Peyer's patch (tissue), 4 donors: ENCODE measurements at regions not wholly inside any gene's neighbourhood (a gene's known extent, or its start where the extent isn't known, plus 50 kb on each side); places are given as distances from the start of the nearest gene placed in this dataset.

Source experiments
- DNase-seq, 3 donors: peaks; one replicate each; pipeline ENCODE4 v3.0.0-alpha.2; 2017 to 2019
- H3K27ac ChIP-seq, 4 donors: fragments of 200-600 bp; sonication (generic); one replicate each; pipeline ENCODE4 v1.5.1; 2016 to 2019
- H3K27me3 ChIP-seq, 2 donors: fragments of 200-600 bp; sonication (generic); one replicate each; pipeline ENCODE4 v1.5.1; 2019
- H3K36me3 ChIP-seq, 3 donors: fragments of 200-600 bp; sonication (generic); one replicate each; pipeline ENCODE4 v1.5.1; 2016 to 2019
- H3K4me1 ChIP-seq, 4 donors: fragments of 200-600 bp; sonication (generic); one replicate each; pipeline ENCODE4 v1.5.1; 2016 to 2019
- H3K4me3 ChIP-seq, 4 donors: fragments of 200-600 bp; sonication (generic); 1 replicate in 3 of 4; 2 replicates in 1 of 4; pipeline ENCODE4 v1.5.1; 2016 to 2019; ENCODE audit warnings: mild to moderate bottlenecking in 1 of 4
- H3K9me3 ChIP-seq, 4 donors: fragments of 200-600 bp; sonication (generic); one replicate each; pipeline ENCODE4 v1.5.1; 2016 to 2019; ENCODE audit warnings: mild to moderate bottlenecking in 1 of 4
- CTCF ChIP-seq, 6 experiments: fragments of 450-650 bp in 4 of 6; fragments of 200-600 bp in 2 of 6; sonication (generic) in 1 of 6; IDR thresholded peaks; one replicate each; pipeline ENCODE4 v1.5.1; 2017 to 2019; ENCODE audit warnings: antibody characterized with exemption in 6 of 6, mild to moderate bottlenecking in 3 of 6, moderate library complexity in 1 of 6
- POLR2A ChIP-seq, 2 donors: fragments of 450-650 bp; IDR thresholded peaks; one replicate each; pipeline ENCODE4 v1.5.1; 2017; ENCODE audit warnings: antibody characterized with exemption in 2 of 2, mild to moderate bottlenecking in 2 of 2, moderate library complexity in 2 of 2

- no peak for TF ChIP-seq POLR2A (IDR thresholded peaks at IDR 0.05)
- no peak for TF ChIP-seq CTCF (IDR thresholded peaks at IDR 0.05)
- DNase-seq = no peak
- Histone ChIP-seq H3K36me3 (no peaks in the 10 kb centered on the region), H3K27me3 (no peaks in the 10 kb centered on the region), H3K4me1 (no peaks in the 10 kb centered on the region), H3K27ac (no peak overlapping the region), H3K9me3 (no peaks in the 10 kb centered on the region), H3K4me3 (no peak overlapping the region)
Observed at GRCh38 chr6:104286641-104287040, 573.1 kb downstream of the HACE1 start.

- no peaks in the 10 kb centered on the region for H3K36me3 ChIP-seq
- no peak overlapping the region for H3K27ac ChIP-seq
- DNase-seq = no peak
- no peaks in the 10 kb centered on the region for H3K27me3 ChIP-seq
- no peak overlapping the region for H3K4me3 ChIP-seq
- no peaks in the 10 kb centered on the region for H3K4me1 ChIP-seq
- H3K9me3 ChIP-seq = no peaks in the 10 kb centered on the region
- TF ChIP-seq POLR2A (IDR thresholded peaks at IDR 0.05) (no peak), CTCF (IDR thresholded peaks at IDR 0.05) (no peak)
Observed at GRCh38 chr6:104284872-104285271, 574.8 kb downstream of the HACE1 start.

GRCh38 chr6:104282581-104282980 is 577.1 kb downstream of the HACE1 start:
- H3K27me3 ChIP-seq = no peaks in the 10 kb centered on the region
- DNase-seq = no peak
- no peak overlapping the region for H3K4me3 ChIP-seq
- no peaks in the 10 kb centered on the region for H3K9me3 ChIP-seq
- H3K36me3 ChIP-seq = no peaks in the 10 kb centered on the region
- no peak for TF ChIP-seq CTCF (IDR thresholded peaks at IDR 0.05)
- no peak for TF ChIP-seq POLR2A (IDR thresholded peaks at IDR 0.05)
- H3K27ac ChIP-seq = no peak overlapping the region
- H3K4me1 ChIP-seq = no peaks in the 10 kb centered on the region

GRCh38 chr6:104281370-104281769 is 578.3 kb downstream of the HACE1 start:
- TF ChIP-seq CTCF (IDR thresholded peaks at IDR 0.05) (no peak), POLR2A (IDR thresholded peaks at IDR 0.05) (no peak)
- no peaks in the 10 kb centered on the region for H3K27me3 ChIP-seq
- no peak for DNase-seq
- H3K36me3 ChIP-seq = no peaks in the 10 kb centered on the region
- no peak overlapping the region for H3K4me3 ChIP-seq
- H3K27ac ChIP-seq = no peak overlapping the region
- no peaks in the 10 kb centered on the region for H3K9me3 ChIP-seq
- no peaks in the 10 kb centered on the region for H3K4me1 ChIP-seq

GRCh38 chr6:104268389-104268788 is 591.3 kb downstream of the HACE1 start:
- Histone ChIP-seq H3K4me1 (no peaks in the 10 kb centered on the region), H3K27ac (no peak overlapping the region), H3K4me3 (no peak overlapping the region), H3K9me3 (no peaks in the 10 kb centered on the region), H3K36me3 (no peaks in the 10 kb centered on the region), H3K27me3 (no peaks in the 10 kb centered on the region)
- no peak for TF ChIP-seq POLR2A (IDR thresholded peaks at IDR 0.05)
- no peak for TF ChIP-seq CTCF (IDR thresholded peaks at IDR 0.05)
- no peak for DNase-seq

- H3K4me1 ChIP-seq = no peaks in the 10 kb centered on the region
- no peak overlapping the region for H3K4me3 ChIP-seq
- H3K36me3 ChIP-seq = no peaks in the 10 kb centered on the region
- no peak for DNase-seq
- H3K9me3 ChIP-seq = no peaks in the 10 kb centered on the region
- H3K27me3 ChIP-seq = no peaks in the 10 kb centered on the region
- no peak overlapping the region for H3K27ac ChIP-seq
- TF ChIP-seq CTCF (IDR thresholded peaks at IDR 0.05) (no peak), POLR2A (IDR thresholded peaks at IDR 0.05) (no peak)
Observed at GRCh38 chr6:104266922-104267321, 592.8 kb downstream of the HACE1 start.
